ENCODE measurements at regions not wholly inside any gene's neighbourhood (a gene's known extent, or its start where the extent isn't known, plus 50 kb on each side); places are given as distances from the start of the nearest gene placed in this dataset.

DNA sequence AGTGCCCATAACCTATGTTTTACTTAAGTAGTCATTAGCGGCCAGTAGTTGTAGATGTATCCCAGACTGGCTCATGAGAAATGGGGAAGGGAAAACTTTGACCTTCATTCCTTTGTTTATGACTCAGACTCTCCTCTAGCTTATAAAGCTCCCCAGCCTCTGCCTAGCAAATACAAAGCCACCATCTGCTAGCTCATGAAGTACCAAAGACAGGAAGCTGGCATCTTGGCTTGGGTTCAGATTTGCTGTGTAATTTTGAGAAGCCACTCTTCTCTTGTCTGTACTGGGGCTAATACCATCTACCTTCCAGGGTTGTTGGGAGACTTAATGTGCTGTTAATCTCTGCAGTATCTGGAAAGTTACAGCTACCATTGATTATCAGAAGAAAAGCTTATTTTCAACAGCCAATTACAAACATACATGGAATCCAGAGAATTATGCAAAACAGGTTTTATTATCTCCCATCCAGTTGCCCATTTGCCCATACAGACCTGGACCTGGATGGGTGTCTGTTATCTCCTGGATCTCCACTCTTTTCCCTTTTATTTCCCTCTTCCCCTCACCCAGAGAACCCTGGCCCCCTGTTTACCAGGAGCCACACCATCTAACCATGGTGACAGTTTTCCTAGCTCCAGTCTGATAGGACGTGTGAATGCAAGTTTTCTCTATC lies 153.8 kb downstream of the SEMA6D start:
- H3K27me3 ChIP-seq, result no peaks in the 10 kb centered on the region
- no peak overlapping the region for H3K4me3 ChIP-seq
- no peak overlapping the region for H3K27ac ChIP-seq
- H3K4me1 ChIP-seq, result no peaks in the 10 kb centered on the region
- no peaks in the 10 kb centered on the region for H3K36me3 ChIP-seq
- DNase-seq (ENCODE audit: low spot score in 2 of 2), result no peak
- 71% methylated on average over 2 of the region's 2 CpGs for WGBS
- peaks cover 6% of the 10 kb centered on the region for H3K9me3 ChIP-seq
- TF ChIP-seq EP300 (IDR thresholded peaks at IDR 0.05), result no peak
- no peak for TF ChIP-seq POLR2A (IDR thresholded peaks at IDR 0.05)
- TF ChIP-seq, protein P1, sequence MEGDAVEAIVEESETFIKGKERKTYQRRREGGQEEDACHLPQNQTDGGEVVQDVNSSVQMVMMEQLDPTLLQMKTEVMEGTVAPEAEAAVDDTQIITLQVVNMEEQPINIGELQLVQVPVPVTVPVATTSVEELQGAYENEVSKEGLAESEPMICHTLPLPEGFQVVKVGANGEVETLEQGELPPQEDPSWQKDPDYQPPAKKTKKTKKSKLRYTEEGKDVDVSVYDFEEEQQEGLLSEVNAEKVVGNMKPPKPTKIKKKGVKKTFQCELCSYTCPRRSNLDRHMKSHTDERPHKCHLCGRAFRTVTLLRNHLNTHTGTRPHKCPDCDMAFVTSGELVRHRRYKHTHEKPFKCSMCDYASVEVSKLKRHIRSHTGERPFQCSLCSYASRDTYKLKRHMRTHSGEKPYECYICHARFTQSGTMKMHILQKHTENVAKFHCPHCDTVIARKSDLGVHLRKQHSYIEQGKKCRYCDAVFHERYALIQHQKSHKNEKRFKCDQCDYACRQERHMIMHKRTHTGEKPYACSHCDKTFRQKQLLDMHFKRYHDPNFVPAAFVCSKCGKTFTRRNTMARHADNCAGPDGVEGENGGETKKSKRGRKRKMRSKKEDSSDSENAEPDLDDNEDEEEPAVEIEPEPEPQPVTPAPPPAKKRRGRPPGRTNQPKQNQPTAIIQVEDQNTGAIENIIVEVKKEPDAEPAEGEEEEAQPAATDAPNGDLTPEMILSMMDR (IDR thresholded peaks at IDR 0.05), result no peak

DNA sequence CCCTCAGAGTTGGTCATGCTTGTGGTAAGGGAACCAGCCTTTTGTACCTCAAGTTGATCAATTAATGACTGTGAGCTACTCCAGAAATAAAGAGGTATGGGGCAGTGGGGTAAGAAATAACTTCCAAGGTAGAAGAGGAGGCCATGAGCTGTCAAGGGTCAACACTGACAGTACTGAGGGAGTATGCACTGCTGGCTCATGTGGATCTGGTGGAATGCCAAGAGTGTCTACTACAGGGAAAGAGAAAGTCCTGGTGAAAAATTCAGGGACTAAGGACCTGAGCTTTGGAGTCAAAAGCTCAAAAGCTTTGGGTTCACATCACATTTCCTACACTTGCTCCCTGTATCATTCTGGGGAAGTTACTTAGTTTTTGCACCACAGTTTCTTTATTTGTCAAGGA lies 154.9 kb downstream of the SEMA6D start:
- Histone ChIP-seq H3K4me1 (no peaks in the 10 kb centered on the region), H3K9me3 (peaks cover 6% of the 10 kb centered on the region), H3K27me3 (no peaks in the 10 kb centered on the region), H3K36me3 (no peaks in the 10 kb centered on the region), H3K27ac (no peak overlapping the region), H3K4me3 (no peak overlapping the region)
- DNase-seq (ENCODE audit: low spot score in 2 of 2), result no peak
- TF ChIP-seq EP300 (IDR thresholded peaks at IDR 0.05), result no peak

DNA sequence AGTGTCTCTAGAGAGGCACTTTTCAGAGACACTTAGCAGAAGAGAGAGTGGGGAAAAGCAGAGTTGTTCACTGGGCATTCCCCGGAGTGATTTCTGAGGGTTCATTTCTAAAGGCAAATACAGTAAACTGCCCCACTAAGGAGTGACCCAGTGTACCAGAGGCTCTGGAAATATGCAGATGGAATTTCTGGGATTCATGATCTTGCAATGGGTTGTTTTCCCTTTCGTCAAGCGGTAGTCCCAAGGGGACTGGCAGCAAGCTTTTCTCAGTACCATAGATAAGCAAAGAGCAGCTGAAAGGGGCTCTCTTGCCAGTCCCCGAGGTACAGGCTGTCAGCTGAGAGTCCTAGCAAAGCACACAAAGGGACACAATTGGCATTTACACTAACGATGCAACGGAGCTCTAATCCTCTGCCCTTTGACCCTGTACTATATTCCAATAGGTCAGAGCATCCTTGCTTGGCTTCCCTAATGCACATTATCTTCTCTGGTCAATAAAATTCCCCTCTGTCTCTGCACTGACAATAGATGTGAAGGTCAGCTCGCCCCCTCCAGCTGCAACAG lies 155.6 kb downstream of the SEMA6D start:
- Histone ChIP-seq H3K9me3 (peaks cover 6% of the 10 kb centered on the region), H3K4me1 (no peaks in the 10 kb centered on the region), H3K27ac (no peak overlapping the region), H3K36me3 (no peaks in the 10 kb centered on the region), H3K27me3 (no peaks in the 10 kb centered on the region), H3K4me3 (no peak overlapping the region)
- no peak for TF ChIP-seq POLR2AphosphoS5 (IDR thresholded peaks at IDR 0.05)
- TF ChIP-seq EP300 (IDR thresholded peaks at IDR 0.05), result no peak
- TF ChIP-seq, protein P1 (IDR thresholded peaks at IDR 0.05), result no peak
- TF ChIP-seq POLR2A (IDR thresholded peaks at IDR 0.05), result no peak
- no peak for DNase-seq (ENCODE audit: low spot score in 2 of 2)
- 80% methylated on average over 7 of the region's 7 CpGs for WGBS

DNA sequence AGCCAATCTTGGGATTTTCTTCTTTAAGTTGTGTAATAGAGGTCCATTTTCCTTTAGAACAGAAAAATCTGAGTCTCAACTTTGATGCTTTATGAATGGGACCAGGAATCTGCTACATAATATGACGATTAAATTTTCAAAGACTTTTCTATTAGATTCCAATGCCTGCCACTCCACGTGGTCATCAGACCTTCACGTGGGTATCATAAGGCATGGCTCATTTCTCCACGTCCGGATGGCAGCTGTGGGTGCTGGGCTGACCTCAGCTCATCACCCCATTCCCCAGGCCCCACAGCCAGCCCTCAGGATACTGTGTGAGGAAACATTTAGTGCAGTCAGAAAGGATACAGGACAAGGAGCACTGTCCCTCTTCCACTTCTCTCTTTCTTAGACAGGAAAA lies 159.7 kb downstream of the SEMA6D start:
- DNase-seq (ENCODE audit: low spot score in 2 of 2), result no peak
- H3K27me3 ChIP-seq, result peaks cover 3% of the 10 kb centered on the region
- no peaks in the 10 kb centered on the region for H3K4me1 ChIP-seq
- H3K4me3 ChIP-seq, result no peak overlapping the region
- 81% methylated on average over 5 of the region's 5 CpGs for WGBS
- H3K9me3 ChIP-seq, result no peaks in the 10 kb centered on the region
- H3K27ac ChIP-seq, result no peak overlapping the region
- no peaks in the 10 kb centered on the region for H3K36me3 ChIP-seq
- TF ChIP-seq, protein P1 (IDR thresholded peaks at IDR 0.05), result no peak
- TF ChIP-seq POLR2A (IDR thresholded peaks at IDR 0.05) (no peak), EP300 (IDR thresholded peaks at IDR 0.05) (no peak), POLR2AphosphoS5 (IDR thresholded peaks at IDR 0.05) (no peak)

DNA sequence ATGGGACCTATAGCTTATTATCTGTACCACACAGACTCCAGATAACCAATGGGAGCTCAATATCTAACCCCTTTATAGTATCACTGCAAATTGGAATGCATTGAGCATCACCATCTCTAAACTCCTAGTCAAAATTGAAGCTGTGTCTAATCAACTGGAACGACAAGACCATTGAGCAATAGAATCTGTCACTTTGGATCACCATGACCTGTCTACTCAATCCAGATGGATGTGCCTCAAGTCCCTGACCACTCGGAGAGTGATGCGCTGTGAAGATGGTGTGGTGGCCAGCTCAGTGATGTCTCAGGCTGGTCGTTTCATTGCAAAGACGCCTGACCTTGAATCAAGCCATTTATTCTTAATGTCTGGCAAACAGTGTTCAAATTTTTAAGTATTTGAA lies 160.5 kb downstream of the SEMA6D start:
- no peak overlapping the region for H3K4me3 ChIP-seq
- no peaks in the 10 kb centered on the region for H3K9me3 ChIP-seq
- peaks cover 3% of the 10 kb centered on the region for H3K27me3 ChIP-seq
- H3K36me3 ChIP-seq, result no peaks in the 10 kb centered on the region
- no peak for DNase-seq (ENCODE audit: low spot score in 2 of 2)
- H3K4me1 ChIP-seq, result no peaks in the 10 kb centered on the region
- H3K27ac ChIP-seq, result no peak overlapping the region
- 92% methylated on average over 5 of the region's 5 CpGs for WGBS
- TF ChIP-seq, protein P1 (IDR thresholded peaks at IDR 0.05), result no peak
- TF ChIP-seq EP300 (IDR thresholded peaks at IDR 0.05) (no peak), POLR2A (IDR thresholded peaks at IDR 0.05) (no peak), POLR2AphosphoS5 (IDR thresholded peaks at IDR 0.05) (no peak)

DNA sequence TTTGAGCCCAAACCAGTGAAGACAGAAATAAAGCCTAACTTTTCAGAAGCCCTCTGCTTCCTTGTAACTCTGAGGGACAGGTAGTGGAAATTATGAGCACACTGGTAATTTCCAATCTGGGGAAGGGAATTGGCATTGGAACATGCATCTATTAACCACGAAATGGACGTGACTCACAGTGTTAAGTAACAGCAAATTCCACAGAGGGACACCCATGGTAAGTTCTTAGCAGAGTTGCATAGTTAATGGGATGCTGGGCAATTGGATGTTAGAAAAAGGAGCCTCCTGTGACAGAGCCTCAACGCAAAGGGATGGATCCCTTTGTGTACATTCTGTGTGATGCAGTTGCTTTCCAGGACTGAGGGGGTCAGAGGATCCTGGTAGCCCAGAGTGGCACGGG lies 168.6 kb downstream of the SEMA6D start:
- 54% methylated on average over 4 of the region's 4 CpGs for WGBS
- H3K27me3 ChIP-seq, result peaks cover 7% of the 10 kb centered on the region
- H3K27ac ChIP-seq, result no peak overlapping the region
- DNase-seq (ENCODE audit: low spot score in 2 of 2), result no peak
- H3K9me3 ChIP-seq, result no peaks in the 10 kb centered on the region
- H3K4me1 ChIP-seq, result no peaks in the 10 kb centered on the region
- no peak overlapping the region for H3K4me3 ChIP-seq
- no peaks in the 10 kb centered on the region for H3K36me3 ChIP-seq
- TF ChIP-seq POLR2AphosphoS5 (IDR thresholded peaks at IDR 0.05), result no peak
- TF ChIP-seq EP300 (IDR thresholded peaks at IDR 0.05), result no peak
- TF ChIP-seq, protein P1 (IDR thresholded peaks at IDR 0.05), result no peak
- no peak for TF ChIP-seq POLR2A (IDR thresholded peaks at IDR 0.05)

All from suprapubic skin (tissue), 4 donors.